ENCODE measurements at regions not wholly inside any gene's neighbourhood (a gene's known extent, or its start where the extent isn't known, plus 50 kb on each side); places are given as distances from the start of the nearest gene placed in this dataset.

DNA sequence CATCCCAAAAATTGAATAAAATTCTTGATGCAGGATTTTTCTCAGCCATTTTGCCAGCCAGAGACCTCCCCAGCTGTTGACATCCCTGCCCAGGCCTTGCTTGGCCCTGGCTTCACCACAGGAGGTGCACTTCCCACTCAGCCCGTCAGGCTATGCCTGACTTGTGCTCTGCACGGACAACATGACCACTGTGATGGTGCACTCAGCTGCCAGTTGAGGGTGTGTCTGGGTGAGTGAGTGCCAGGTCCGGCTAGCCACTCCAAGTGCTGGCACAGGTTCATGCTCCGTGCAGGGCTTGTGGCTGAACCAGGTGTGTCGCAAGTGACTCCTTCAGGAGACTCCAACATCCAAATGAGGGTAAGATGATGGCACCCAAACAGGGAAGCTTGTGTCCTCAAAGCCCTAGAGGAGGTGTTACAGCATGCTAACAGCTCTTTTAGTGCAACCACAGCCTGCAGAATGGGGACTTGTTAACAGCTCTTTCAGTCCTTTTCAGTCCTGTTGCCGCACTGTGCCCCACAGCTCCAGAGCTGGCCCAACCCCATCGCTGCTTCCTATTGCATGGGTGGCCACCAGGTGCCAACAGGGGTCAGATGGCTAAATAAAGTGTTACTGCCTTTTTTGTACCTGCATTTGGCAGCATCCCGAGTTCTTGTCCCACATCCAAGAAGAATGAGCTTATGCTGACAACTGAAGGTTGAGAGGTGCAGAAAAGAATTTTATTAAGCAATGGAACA is 380.7 kb downstream of the SLITRK5 start:
- H3K9ac ChIP-seq (ENCODE audit: low read length): no peak overlapping the region
- H3K9me2 ChIP-seq (replicated peaks; ENCODE audit: low read length): no peaks in the 10 kb centered on the region
- H2AFZ ChIP-seq (ENCODE audit: low read length): no peak overlapping the region
- H3K79me2 ChIP-seq (ENCODE audit: low read length): no peaks in the 10 kb centered on the region
- no peak for TF ChIP-seq EZH2phosphoT487 (IDR thresholded peaks at IDR 0.05; ENCODE audit: borderline replicate concordance, low read length)
- TF ChIP-seq, protein P1, sequence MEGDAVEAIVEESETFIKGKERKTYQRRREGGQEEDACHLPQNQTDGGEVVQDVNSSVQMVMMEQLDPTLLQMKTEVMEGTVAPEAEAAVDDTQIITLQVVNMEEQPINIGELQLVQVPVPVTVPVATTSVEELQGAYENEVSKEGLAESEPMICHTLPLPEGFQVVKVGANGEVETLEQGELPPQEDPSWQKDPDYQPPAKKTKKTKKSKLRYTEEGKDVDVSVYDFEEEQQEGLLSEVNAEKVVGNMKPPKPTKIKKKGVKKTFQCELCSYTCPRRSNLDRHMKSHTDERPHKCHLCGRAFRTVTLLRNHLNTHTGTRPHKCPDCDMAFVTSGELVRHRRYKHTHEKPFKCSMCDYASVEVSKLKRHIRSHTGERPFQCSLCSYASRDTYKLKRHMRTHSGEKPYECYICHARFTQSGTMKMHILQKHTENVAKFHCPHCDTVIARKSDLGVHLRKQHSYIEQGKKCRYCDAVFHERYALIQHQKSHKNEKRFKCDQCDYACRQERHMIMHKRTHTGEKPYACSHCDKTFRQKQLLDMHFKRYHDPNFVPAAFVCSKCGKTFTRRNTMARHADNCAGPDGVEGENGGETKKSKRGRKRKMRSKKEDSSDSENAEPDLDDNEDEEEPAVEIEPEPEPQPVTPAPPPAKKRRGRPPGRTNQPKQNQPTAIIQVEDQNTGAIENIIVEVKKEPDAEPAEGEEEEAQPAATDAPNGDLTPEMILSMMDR (conservative IDR thresholded peaks at IDR 0.05; ENCODE audit: low read depth, low read length): no peak
- TF ChIP-seq EZH2 (IDR thresholded peaks at IDR 0.05; ENCODE audit: low read length, unreplicated experiment): no peak
- ATAC-seq: no peak
- no peak overlapping the region for H3K4me3 ChIP-seq (ENCODE audit: low read length)
- ChIA-PET POLR2A (ENCODE audit: unreplicated experiment) (no interaction called here), CTCF (no interaction called here)
- no peak overlapping the region for H3K4me2 ChIP-seq (ENCODE audit: low read length)
- H3K27me3 ChIP-seq (ENCODE audit: low read length): no peaks in the 10 kb centered on the region
- no TSS peak for BruUV-seq (replicated peaks)
- H3K4me1 ChIP-seq (ENCODE audit: insufficient read depth, low read length): no peaks in the 10 kb centered on the region
- intact Hi-C loops (cut with micrococcal nuclease): no loop called here
- no peak overlapping the region for H3K27ac ChIP-seq (ENCODE audit: low read length)
- no peaks in the 10 kb centered on the region for H4K20me1 ChIP-seq (ENCODE audit: low read length)
- DNase-seq: no peak
- no peaks in the 10 kb centered on the region for H3K36me3 ChIP-seq (ENCODE audit: low read depth, low read length)
- H3K9me3 ChIP-seq (ENCODE audit: low read length): no peaks in the 10 kb centered on the region
- no peaks in the 10 kb centered on the region for H3F3A ChIP-seq (ENCODE audit: low read length, unreplicated experiment)

DNA sequence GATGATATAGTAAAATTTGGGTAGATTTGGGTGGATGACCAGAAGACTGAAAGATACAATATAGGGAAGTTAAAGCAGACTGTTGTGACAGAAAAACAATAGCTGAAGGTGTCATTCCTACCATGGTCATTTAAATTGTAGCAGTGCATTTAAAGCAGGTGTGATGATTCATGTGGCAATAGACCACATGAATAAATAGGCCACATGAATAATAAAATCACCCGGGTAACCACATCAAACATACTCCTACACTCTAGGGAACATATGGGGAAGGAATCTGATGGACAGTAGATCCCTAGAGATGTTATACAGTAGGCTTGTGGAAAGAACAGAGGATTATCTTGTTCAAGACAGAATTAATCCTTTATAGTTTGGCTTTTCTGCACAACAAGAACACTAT is 392.6 kb downstream of the SLITRK5 start:
- Histone ChIP-seq H3K4me2 (ENCODE audit: low read length) (no peak overlapping the region), H3F3A (ENCODE audit: low read length, unreplicated experiment) (no peaks in the 10 kb centered on the region), H3K4me3 (ENCODE audit: low read length) (no peak overlapping the region), H3K36me3 (ENCODE audit: low read depth, low read length) (no peaks in the 10 kb centered on the region), H3K9me2 (replicated peaks; ENCODE audit: low read length) (no peaks in the 10 kb centered on the region), H3K79me2 (ENCODE audit: low read length) (no peaks in the 10 kb centered on the region), H3K4me1 (ENCODE audit: insufficient read depth, low read length) (no peaks in the 10 kb centered on the region), H3K9me3 (ENCODE audit: low read length) (no peaks in the 10 kb centered on the region), H3K9ac (ENCODE audit: low read length) (no peak overlapping the region), H3K27ac (ENCODE audit: low read length) (no peak overlapping the region), H2AFZ (ENCODE audit: low read length) (no peak overlapping the region), H3K27me3 (ENCODE audit: low read length) (no peaks in the 10 kb centered on the region), H4K20me1 (ENCODE audit: low read length) (no peaks in the 10 kb centered on the region)
- intact Hi-C loops (cut with micrococcal nuclease): no loop called here
- TF ChIP-seq, protein P1 (conservative IDR thresholded peaks at IDR 0.05; ENCODE audit: low read depth, low read length): no peak
- TF ChIP-seq EZH2 (IDR thresholded peaks at IDR 0.05; ENCODE audit: low read length, unreplicated experiment): no peak
- ChIA-PET POLR2A (ENCODE audit: unreplicated experiment) (no interaction called here), CTCF (no interaction called here)
- no peak for ATAC-seq
- peak; percentile 3 for DNase-seq
- BruUV-seq (replicated peaks): no TSS peak

DNA sequence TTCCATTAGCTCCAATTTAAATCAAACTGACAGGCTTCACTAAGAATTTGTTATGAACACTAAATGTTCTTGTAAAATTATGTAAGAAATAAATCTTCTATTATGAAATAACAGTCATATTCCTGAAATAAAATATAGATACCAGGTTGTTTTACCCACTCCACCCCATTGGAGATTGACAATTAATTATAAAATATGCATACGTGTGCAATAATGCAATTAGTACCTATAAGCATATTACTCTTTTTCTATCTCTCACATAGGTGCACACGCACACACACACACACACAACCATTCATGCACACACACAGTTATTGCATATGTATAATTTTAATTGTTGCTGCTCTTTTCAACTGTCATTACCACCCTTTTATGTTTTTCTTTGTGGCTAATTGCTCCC is 395.7 kb downstream of the SLITRK5 start:
- no TSS peak for BruUV-seq (replicated peaks)
- no peaks in the 10 kb centered on the region for H4K20me1 ChIP-seq (ENCODE audit: low read length)
- no peaks in the 10 kb centered on the region for H3K9me2 ChIP-seq (replicated peaks; ENCODE audit: low read length)
- no peaks in the 10 kb centered on the region for H3F3A ChIP-seq (ENCODE audit: low read length, unreplicated experiment)
- no peak overlapping the region for H3K4me2 ChIP-seq (ENCODE audit: low read length)
- no peak overlapping the region for H3K27ac ChIP-seq (ENCODE audit: low read length)
- DNase-seq: no peak
- no peaks in the 10 kb centered on the region for H3K36me3 ChIP-seq (ENCODE audit: low read depth, low read length)
- no peaks in the 10 kb centered on the region for H3K79me2 ChIP-seq (ENCODE audit: low read length)
- no peak for ATAC-seq
- no peaks in the 10 kb centered on the region for H3K27me3 ChIP-seq (ENCODE audit: low read length)
- intact Hi-C loops (cut with micrococcal nuclease): no loop called here
- H3K4me1 ChIP-seq (ENCODE audit: insufficient read depth, low read length): no peaks in the 10 kb centered on the region
- H3K9ac ChIP-seq (ENCODE audit: low read length): no peak overlapping the region
- ChIA-PET CTCF (no interaction called here), POLR2A (ENCODE audit: unreplicated experiment) (no interaction called here)
- H2AFZ ChIP-seq (ENCODE audit: low read length): no peak overlapping the region
- H3K4me3 ChIP-seq (ENCODE audit: low read length): no peak overlapping the region
- no peaks in the 10 kb centered on the region for H3K9me3 ChIP-seq (ENCODE audit: low read length)
- TF ChIP-seq EZH2phosphoT487 (IDR thresholded peaks at IDR 0.05; ENCODE audit: borderline replicate concordance, low read length): no peak
